Transverse colon (tissue), 4 donors: ENCODE measurements at regions not wholly inside any gene's neighbourhood (a gene's known extent, or its start where the extent isn't known, plus 50 kb on each side); places are given as distances from the start of the nearest gene placed in this dataset.

ENCODE experiments used
- CTCF ChIP-seq, 5 experiments: fragments of 200-600 bp in 3 of 5; fragments of 450-650 bp in 2 of 5; sonication (generic) in 3 of 5; IDR thresholded peaks; 1 replicate in 2 of 5; 2 replicates in 3 of 5; pipeline ENCODE4 v1.5.1; 2016 to 2017; ENCODE audit warnings: antibody characterized with exemption in 5 of 5, inconsistent platforms in 3 of 5, mild to moderate bottlenecking in 2 of 5, moderate library complexity in 1 of 5
- EP300 ChIP-seq: sonication (generic); formaldehyde crosslinking; IDR thresholded peaks from one replicate; pipeline ENCODE4 v1.6.1; 2017; ENCODE audit warnings: antibody characterized with exemption, low read depth
- POLR2A ChIP-seq: fragments of 450-650 bp; IDR thresholded peaks from one replicate; pipeline ENCODE4 v1.6.1; 2016; ENCODE audit warnings: antibody characterized with exemption, mild to moderate bottlenecking, moderate library complexity
- POLR2AphosphoS5 ChIP-seq, 3 donors: sonication (generic); formaldehyde crosslinking; IDR thresholded peaks; one replicate each; pipeline ENCODE4 v1.6.1; 2016; ENCODE audit warnings: antibody characterized with exemption in 3 of 3

- TF ChIP-seq CTCF (IDR thresholded peaks at IDR 0.05) (no peak), EP300 (no peak), POLR2A (no peak), POLR2AphosphoS5 (IDR thresholded peaks at IDR 0.05) (no peak)
Observed at GRCh38 chr18:55054021-55054990, 95.0 kb upstream of the CCDC68 start.
